ENCODE measurements at regions not wholly inside any gene's neighbourhood (a gene's known extent, or its start where the extent isn't known, plus 50 kb on each side); places are given as distances from the start of the nearest gene placed in this dataset.

DNA sequence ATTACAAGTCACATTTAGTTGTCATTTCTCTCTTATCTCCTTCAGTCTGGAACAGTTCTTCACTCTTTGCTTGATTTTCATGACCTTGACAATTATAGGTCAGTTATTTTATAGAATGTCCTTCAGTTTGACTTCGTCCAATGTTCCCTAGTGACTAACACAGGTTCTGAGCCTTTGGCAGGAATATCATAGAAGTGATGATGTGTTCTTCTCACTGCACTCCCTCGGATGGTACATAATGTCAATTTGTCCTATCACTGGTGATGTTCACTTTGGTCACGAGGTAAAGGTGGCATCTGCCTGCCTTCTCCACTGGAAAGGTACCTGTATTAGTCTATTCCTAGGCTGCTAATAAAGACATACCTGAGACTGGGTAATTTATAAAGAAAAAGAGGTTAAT lies 126.0 kb upstream of the PTPN3 start:
- TF ChIP-seq POLR2A (IDR thresholded peaks at IDR 0.05), result no peak
- TF ChIP-seq, protein P1, sequence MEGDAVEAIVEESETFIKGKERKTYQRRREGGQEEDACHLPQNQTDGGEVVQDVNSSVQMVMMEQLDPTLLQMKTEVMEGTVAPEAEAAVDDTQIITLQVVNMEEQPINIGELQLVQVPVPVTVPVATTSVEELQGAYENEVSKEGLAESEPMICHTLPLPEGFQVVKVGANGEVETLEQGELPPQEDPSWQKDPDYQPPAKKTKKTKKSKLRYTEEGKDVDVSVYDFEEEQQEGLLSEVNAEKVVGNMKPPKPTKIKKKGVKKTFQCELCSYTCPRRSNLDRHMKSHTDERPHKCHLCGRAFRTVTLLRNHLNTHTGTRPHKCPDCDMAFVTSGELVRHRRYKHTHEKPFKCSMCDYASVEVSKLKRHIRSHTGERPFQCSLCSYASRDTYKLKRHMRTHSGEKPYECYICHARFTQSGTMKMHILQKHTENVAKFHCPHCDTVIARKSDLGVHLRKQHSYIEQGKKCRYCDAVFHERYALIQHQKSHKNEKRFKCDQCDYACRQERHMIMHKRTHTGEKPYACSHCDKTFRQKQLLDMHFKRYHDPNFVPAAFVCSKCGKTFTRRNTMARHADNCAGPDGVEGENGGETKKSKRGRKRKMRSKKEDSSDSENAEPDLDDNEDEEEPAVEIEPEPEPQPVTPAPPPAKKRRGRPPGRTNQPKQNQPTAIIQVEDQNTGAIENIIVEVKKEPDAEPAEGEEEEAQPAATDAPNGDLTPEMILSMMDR (IDR thresholded peaks at IDR 0.05), result no peak
